ENCODE measurements at regions not wholly inside any gene's neighbourhood (a gene's known extent, or its start where the extent isn't known, plus 50 kb on each side); places are given as distances from the start of the nearest gene placed in this dataset.

- FAIRE-seq (no peak), DNase-seq (ENCODE audit: low read depth in 1 of 2, low spot score in 2 of 2) (no peak)
- H4K20me1 ChIP-seq (replicated peaks in 1 of 2; ENCODE audit: control insufficient read depth in 1 of 2, insufficient read depth in 2 of 2, low read length in 2 of 2) = no peaks in the 10 kb centered on the region
- no peak overlapping the region for H3K4me2 ChIP-seq (ENCODE audit: insufficient read depth in 1 of 2, low read depth in 2 of 2, low read length in 2 of 2)
- no peaks in the 10 kb centered on the region for H3K9me3 ChIP-seq (ENCODE audit: insufficient read depth in 2 of 2, low read depth in 1 of 2, low read length in 1 of 2)
- no peak overlapping the region for H2AFZ ChIP-seq (ENCODE audit: low read length)
- H3K9ac ChIP-seq (replicated peaks in 1 of 4; ENCODE audit: extremely low read depth in 1 of 4, low read depth in 3 of 4, low read length in 3 of 4) = no peak overlapping the region
- H3K79me1 ChIP-seq (ENCODE audit: low read depth, low read length) = no peaks in the 10 kb centered on the region
- no peak overlapping the region for H2BK12ac ChIP-seq (ENCODE audit: low read depth, low read length)
- H4K91ac ChIP-seq (replicated peaks; ENCODE audit: insufficient read length, low read length) = no peak overlapping the region
- no peak overlapping the region for H2BK15ac ChIP-seq (ENCODE audit: low read length)
- H3K18ac ChIP-seq (ENCODE audit: extremely low read depth, low read length) = no peak overlapping the region
- H3K14ac ChIP-seq (ENCODE audit: insufficient read length) = no peak overlapping the region
- H2BK5ac ChIP-seq (ENCODE audit: low read depth, low read length) = no peak overlapping the region
- no peak overlapping the region for H3K56ac ChIP-seq (replicated peaks; ENCODE audit: insufficient read length, low read depth, low read length)
- H4K8ac ChIP-seq (ENCODE audit: extremely low read depth, insufficient read depth, low read length) = no peak overlapping the region
- H3K4me1 ChIP-seq (replicated peaks in 1 of 4; ENCODE audit: control insufficient read depth in 3 of 4, insufficient read depth in 4 of 4, low read length in 3 of 4) = no peaks in the 10 kb centered on the region
- POLR2A ChIA-PET (ENCODE audit: partially characterized antibody) = no interaction called here
- H3K36me3 ChIP-seq (ENCODE audit: control insufficient read depth in 2 of 4, insufficient read depth in 4 of 4, low read length in 3 of 4) = no peaks in the 10 kb centered on the region
- H3K27ac ChIP-seq (ENCODE audit: low read depth, low read length) = no peak overlapping the region
- no peak overlapping the region for H2BK120ac ChIP-seq (replicated peaks; ENCODE audit: low read depth, low read length)
- CTCF ChIA-PET (ENCODE audit: partially characterized antibody) = interaction anchor here (0.6 to 1.7 kb wide), 2 partner anchors 122 to 218 kb away, joined by 3 read pairs; no protein-coding TSS in a partner anchor
- H3K23me2 ChIP-seq (ENCODE audit: low read depth, low read length) = no peaks in the 10 kb centered on the region
- no peak overlapping the region for H4K5ac ChIP-seq (ENCODE audit: insufficient read length, low read depth, low read length)
- H2AK5ac ChIP-seq (ENCODE audit: low read depth, low read length) = no peak overlapping the region
- H3K27me3 ChIP-seq (replicated peaks in 1 of 4; ENCODE audit: control insufficient read depth in 3 of 4, extremely low read depth in 1 of 4, insufficient read depth in 3 of 4, low read length in 3 of 4) = no peaks in the 10 kb centered on the region
- H3K79me2 ChIP-seq (ENCODE audit: control insufficient read depth in 1 of 2, insufficient read depth in 2 of 2, low read length in 2 of 2) = no peaks in the 10 kb centered on the region
- no peak overlapping the region for H2BK20ac ChIP-seq (ENCODE audit: low read length)
- H3K4me3 ChIP-seq (ENCODE audit: extremely low read depth in 1 of 4, insufficient read depth in 2 of 4, low read depth in 3 of 4, low read length in 4 of 4) = no peak overlapping the region
- no peak overlapping the region for H3K23ac ChIP-seq (ENCODE audit: insufficient read length)
- no peak overlapping the region for H3K4ac ChIP-seq (replicated peaks; ENCODE audit: insufficient read length, low read depth, low read length)
- TF ChIP-seq ASH2L (IDR thresholded peaks at IDR 0.05; ENCODE audit: low read length) = no peak
- TF ChIP-seq YY1 (IDR thresholded peaks at IDR 0.05; ENCODE audit: low read depth, low read length) = no peak
- no peak for TF ChIP-seq TEAD4 (IDR thresholded peaks at IDR 0.05; ENCODE audit: low read depth, low read length)
- no peak for TF ChIP-seq HDAC2 (IDR thresholded peaks at IDR 0.05; ENCODE audit: borderline replicate concordance in 1 of 2, low read depth in 2 of 2, low read length in 2 of 2)
- no peak for TF ChIP-seq CBX8 (IDR thresholded peaks at IDR 0.05; ENCODE audit: borderline replicate concordance, low read depth, low read length)
Observed at GRCh38 chr10:94043431-94043990, 49.8 kb downstream of the PLCE1 start.

Measured in H1 (cell line).